ENCODE measurements at regions not wholly inside any gene's neighbourhood (a gene's known extent, or its start where the extent isn't known, plus 50 kb on each side); places are given as distances from the start of the nearest gene placed in this dataset.

- H3K23me2 ChIP-seq (ENCODE audit: insufficient read length, low read depth, low read length, poor library complexity, severe bottlenecking) = no peaks in the 10 kb centered on the region
- H3K18ac ChIP-seq (ENCODE audit: insufficient read length, low read depth, low read length) = no peak overlapping the region
- H4K5ac ChIP-seq (ENCODE audit: insufficient read length, low read depth, low read length) = no peak overlapping the region
- H4K8ac ChIP-seq (replicated peaks; ENCODE audit: insufficient read length, low read depth, low read length) = no peak overlapping the region
- H3K9ac ChIP-seq (ENCODE audit: extremely low read depth, insufficient read length, low read length) = no peak overlapping the region
- H3K36me3 Mint-ChIP-seq (ENCODE audit: insufficient read depth in 1 of 3, low read depth in 3 of 3) = peaks cover 0 to 2% (median 0%) of the 10 kb centered on the region in 3 experiments; a peak in 2 of 7 replicates
- no peak overlapping the region for H2BK5ac ChIP-seq (ENCODE audit: insufficient read length, low read length)
- H3K9me3 Mint-ChIP-seq = no peaks in the 10 kb centered on the region
- no peak for DNase-seq
- no peak overlapping the region for H3K23ac ChIP-seq (ENCODE audit: insufficient read length, low read depth, low read length)
- H4K20me1 ChIP-seq (ENCODE audit: control insufficient read depth, insufficient read depth, insufficient read length) = no peaks in the 10 kb centered on the region
- no peak overlapping the region for H2BK12ac ChIP-seq (ENCODE audit: insufficient read length, low read depth, low read length)
- no peaks in the 10 kb centered on the region; the same call in 1 of the 2 replicates for H3K4me1 ChIP-seq (ENCODE audit: insufficient read depth, low read length)
- H3T11ph ChIP-seq (ENCODE audit: low read length) = no peak overlapping the region
- H3K9me3 ChIP-seq (ENCODE audit: control insufficient read depth, low read depth, low read length) = no peaks in the 10 kb centered on the region
- H2AK5ac ChIP-seq (ENCODE audit: insufficient read length, low read length) = no peak overlapping the region
- H3K27ac Mint-ChIP-seq = no peak overlapping the region
- no peak overlapping the region for H3K14ac ChIP-seq (ENCODE audit: insufficient read depth, low read length)
- H3K4me2 ChIP-seq (ENCODE audit: insufficient read depth, insufficient read length, low read length) = no peak overlapping the region
- H2BK20ac ChIP-seq (ENCODE audit: low read depth, low read length, poor library complexity, severe bottlenecking) = no peak overlapping the region
- H3K79me1 ChIP-seq (ENCODE audit: insufficient read depth, low read depth, low read length, poor library complexity, severe bottlenecking) = no peaks in the 10 kb centered on the region
- H3K4me3 Mint-ChIP-seq = no peak overlapping the region
- WGBS (ENCODE audit: extremely low coverage, insufficient read length, low lambda C conversion rate) = no CpG with 5 or more reads among the region's 8 CpGs
- H2BK120ac ChIP-seq (ENCODE audit: low read depth, low read length, poor library complexity, severe bottlenecking) = no peak overlapping the region
- no peak overlapping the region for H3K27ac ChIP-seq (ENCODE audit: insufficient read length, low read depth, low read length)
- H3K79me2 ChIP-seq (ENCODE audit: insufficient read depth, low read length) = no peaks in the 10 kb centered on the region
- H3K27me3 ChIP-seq (ENCODE audit: insufficient read depth, low read length) = no peaks in the 10 kb centered on the region; the same call in 1 of the 2 replicates
- peaks cover 12% of the 10 kb centered on the region; the same call in 1 of the 2 replicates for H3K27me3 Mint-ChIP-seq (ENCODE audit: low read depth)
- H3K56ac ChIP-seq (ENCODE audit: insufficient read length, low read depth, low read length) = no peak overlapping the region
- peaks cover 15 to 27% of the 10 kb centered on the region in 2 experiments for H3K4me1 Mint-ChIP-seq
- H2AFZ ChIP-seq (ENCODE audit: low read length) = no peak overlapping the region
- H2BK15ac ChIP-seq (ENCODE audit: low read depth, low read length) = no peak overlapping the region
- H4K91ac ChIP-seq (ENCODE audit: insufficient read length, low read depth, low read length) = no peak overlapping the region
- TF ChIP-seq, protein P1, sequence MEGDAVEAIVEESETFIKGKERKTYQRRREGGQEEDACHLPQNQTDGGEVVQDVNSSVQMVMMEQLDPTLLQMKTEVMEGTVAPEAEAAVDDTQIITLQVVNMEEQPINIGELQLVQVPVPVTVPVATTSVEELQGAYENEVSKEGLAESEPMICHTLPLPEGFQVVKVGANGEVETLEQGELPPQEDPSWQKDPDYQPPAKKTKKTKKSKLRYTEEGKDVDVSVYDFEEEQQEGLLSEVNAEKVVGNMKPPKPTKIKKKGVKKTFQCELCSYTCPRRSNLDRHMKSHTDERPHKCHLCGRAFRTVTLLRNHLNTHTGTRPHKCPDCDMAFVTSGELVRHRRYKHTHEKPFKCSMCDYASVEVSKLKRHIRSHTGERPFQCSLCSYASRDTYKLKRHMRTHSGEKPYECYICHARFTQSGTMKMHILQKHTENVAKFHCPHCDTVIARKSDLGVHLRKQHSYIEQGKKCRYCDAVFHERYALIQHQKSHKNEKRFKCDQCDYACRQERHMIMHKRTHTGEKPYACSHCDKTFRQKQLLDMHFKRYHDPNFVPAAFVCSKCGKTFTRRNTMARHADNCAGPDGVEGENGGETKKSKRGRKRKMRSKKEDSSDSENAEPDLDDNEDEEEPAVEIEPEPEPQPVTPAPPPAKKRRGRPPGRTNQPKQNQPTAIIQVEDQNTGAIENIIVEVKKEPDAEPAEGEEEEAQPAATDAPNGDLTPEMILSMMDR (conservative IDR thresholded peaks at IDR 0.05) = no peak
- no peak overlapping the region for H3K4ac ChIP-seq (ENCODE audit: low read depth, low read length)
Observed at GRCh38 chr3:14298991-14299555, 103.3 kb upstream of the SLC6A6 start.
